Panc1 (cell line): ENCODE measurements at regions not wholly inside any gene's neighbourhood (a gene's known extent, or its start where the extent isn't known, plus 50 kb on each side); places are given as distances from the start of the nearest gene placed in this dataset.

ENCODE experiments used
- ATAC-seq: fragments of 200-7000 bp; cut with Tn5 transposase; 2 replicates; pipeline ENCODE4 v1.9.1; 2020; ENCODE audit warnings: mild to moderate bottlenecking, moderate library complexity
- BruUV-seq: library from RNA; stranded (reverse); fragments of 400-500 nt; replicated peaks from 2 replicates; lab custom pipeline; 2021; lab: Mats Ljungman, UMichigan
- CTCF ChIA-PET: fragments of 300-600 bp; sonication (Branson Sonifier 250); formaldehyde crosslinking; loops from one replicate; lab custom pipeline; 2022; ENCODE audit warnings: antibody characterized with exemption; lab: Charles Lee
- POLR2A ChIA-PET: fragments of 300-600 bp; sonication (Branson Sonifier 250); formaldehyde crosslinking; loops from one replicate; lab custom pipeline; 2022; ENCODE audit warnings: antibody characterized with exemption; lab: Charles Lee
- DNase-seq: peaks from one replicate; pipeline ENCODE4 v3.0.0-alpha.2; 2010; ENCODE audit warnings: low read depth, low spot score
- H3K27ac ChIP-seq: 2 replicates; pipeline ENCODE4 v1.5.1; 2011; ENCODE audit warnings: mild to moderate bottlenecking, low read length, inconsistent platforms
- H3K27me3 ChIP-seq: fragments of 200-500 bp; sonication (Bioruptor generic); 2 replicates; pipeline ENCODE4 v1.6.0; 2014; ENCODE audit warnings: low read length, inconsistent platforms; ENCODE audit not compliant: control insufficient read depth, insufficient read depth
- H3K36me3 ChIP-seq: fragments of 200-500 bp; sonication (Bioruptor generic); 2 replicates; pipeline ENCODE4 v1.5.1; 2014; ENCODE audit warnings: inconsistent platforms, mild to moderate bottlenecking, low read length, moderate library complexity; ENCODE audit not compliant: control insufficient read depth, insufficient read depth
- H3K4me1 ChIP-seq: 2 replicates; pipeline ENCODE4 v1.5.1; 2011; ENCODE audit warnings: inconsistent platforms, mild to moderate bottlenecking, low read length, moderate library complexity; ENCODE audit not compliant: control insufficient read depth, insufficient read depth
- H3K4me3 ChIP-seq, 2 experiments: 2 replicates each; pipeline ENCODE4 v1.5.1; 2011 to 2012; ENCODE audit warnings: low read depth in 2 of 2, low read length in 2 of 2, mild to moderate bottlenecking in 2 of 2, inconsistent platforms in 1 of 2, moderate library complexity in 1 of 2
- H3K9me3 ChIP-seq: fragments of 200-500 bp; sonication (Bioruptor generic); 2 replicates; pipeline ENCODE4 v1.5.1; 2014; ENCODE audit warnings: low read depth, mild to moderate bottlenecking, inconsistent platforms, low read length, moderate library complexity; ENCODE audit not compliant: control insufficient read depth, insufficient read depth
- CTCF ChIP-seq: fragments of 450-650 bp; IDR thresholded peaks from 2 replicates; pipeline ENCODE4 v1.5.1; 2017; ENCODE audit warnings: mild to moderate bottlenecking
- POLR2AphosphoS5 ChIP-seq: IDR thresholded peaks from 2 replicates; pipeline ENCODE4 v1.6.1; 2012; ENCODE audit warnings: mild to moderate bottlenecking, low read depth, low read length, moderate library complexity
- REST ChIP-seq, 2 experiments: IDR thresholded peaks; 2 replicates each; pipeline ENCODE4 v1.6.1; 2011 to 2012; ENCODE audit warnings: low read depth in 2 of 2, control low read depth in 1 of 2, low read length in 1 of 2, mild to moderate bottlenecking in 1 of 2, moderate library complexity in 1 of 2; ENCODE audit not compliant: insufficient read depth in 1 of 2
- SIN3A ChIP-seq: IDR thresholded peaks from 2 replicates; pipeline ENCODE4 v1.6.1; 2012; ENCODE audit warnings: low read depth, mild to moderate bottlenecking, low read length, moderate library complexity, borderline replicate concordance; ENCODE audit not compliant: insufficient read depth
- TCF7L2 ChIP-seq: IDR thresholded peaks from 2 replicates; pipeline ENCODE4 v1.6.1; 2011; ENCODE audit warnings: mild to moderate bottlenecking, low read depth, low read length, inconsistent platforms
- in situ Hi-C: cut with HindIII; loops from 2 replicates; pipeline ENCODE4 v1.10.0; 2016; ENCODE audit warnings: low sequenced_read_pairs, low pct_unique_long_range_greater_than_20kb
- intact Hi-C: fragments of 100-400 bp; cut with micrococcal nuclease; formaldehyde crosslinking; loops from one replicate; pipeline ENCODE4 v1.10.0; 2022; ENCODE audit not compliant: unreplicated experiment

GRCh38 chr11:97865424-97866012 is 1155.2 kb upstream of the CNTN5 start:
- ATAC-seq, result no peak
- Histone ChIP-seq H3K27me3 (no peaks in the 10 kb centered on the region), H3K9me3 (no peaks in the 10 kb centered on the region), H3K4me3 (no peak overlapping the region), H3K36me3 (no peaks in the 10 kb centered on the region), H3K27ac (no peak overlapping the region), H3K4me1 (no peaks in the 10 kb centered on the region)
- no TSS peak for BruUV-seq
- CTCF ChIA-PET, result no interaction called here
- no peak for DNase-seq
- intact Hi-C loops, result no loop called here
- in situ Hi-C loops, result no loop called here
- POLR2A ChIA-PET, result no interaction called here
- TF ChIP-seq TCF7L2, result no peak
- no peak for TF ChIP-seq POLR2AphosphoS5
- no peak for TF ChIP-seq REST (IDR thresholded peaks at IDR 0.05; ENCODE audit: insufficient read depth in 1 of 2, low read depth in 2 of 2, low read length in 1 of 2)
- no peak for TF ChIP-seq SIN3A
- TF ChIP-seq CTCF, result no peak

GRCh38 chr11:97871816-97872215 is 1148.9 kb upstream of the CNTN5 start:
- in situ Hi-C loops, result no loop called here
- H3K36me3 ChIP-seq, result no peaks in the 10 kb centered on the region
- CTCF ChIA-PET, result no interaction called here

More at GRCh38 chr11:97871816-97872215, 1148.9 kb upstream of the CNTN5 start:
- BruUV-seq, result no TSS peak
- ATAC-seq, result no peak
- POLR2A ChIA-PET, result no interaction called here
- Histone ChIP-seq H3K4me3 (no peak overlapping the region), H3K27me3 (no peaks in the 10 kb centered on the region), H3K27ac (no peak overlapping the region), H3K4me1 (no peaks in the 10 kb centered on the region), H3K9me3 (no peaks in the 10 kb centered on the region; the same call in 1 of the 2 replicates)
- DNase-seq, result no peak
- intact Hi-C loops, result no loop called here
- no peak for TF ChIP-seq TCF7L2
- TF ChIP-seq POLR2AphosphoS5, result no peak
- no peak for TF ChIP-seq SIN3A
- no peak for TF ChIP-seq CTCF
- no peak for TF ChIP-seq REST (IDR thresholded peaks at IDR 0.05; ENCODE audit: insufficient read depth in 1 of 2, low read depth in 2 of 2, low read length in 1 of 2)
